GM18511 (cell line): ENCODE measurements at regions not wholly inside any gene's neighbourhood (a gene's known extent, or its start where the extent isn't known, plus 50 kb on each side); places are given as distances from the start of the nearest gene placed in this dataset.

Source experiments
- ATAC-seq: cut with Tn5 transposase; IDR thresholded peaks from one replicate; pipeline ENCODE4 v1.9.1; 2021; ENCODE audit warnings: mild to moderate bottlenecking, moderate library complexity; ENCODE audit not compliant: unreplicated experiment

DNA sequence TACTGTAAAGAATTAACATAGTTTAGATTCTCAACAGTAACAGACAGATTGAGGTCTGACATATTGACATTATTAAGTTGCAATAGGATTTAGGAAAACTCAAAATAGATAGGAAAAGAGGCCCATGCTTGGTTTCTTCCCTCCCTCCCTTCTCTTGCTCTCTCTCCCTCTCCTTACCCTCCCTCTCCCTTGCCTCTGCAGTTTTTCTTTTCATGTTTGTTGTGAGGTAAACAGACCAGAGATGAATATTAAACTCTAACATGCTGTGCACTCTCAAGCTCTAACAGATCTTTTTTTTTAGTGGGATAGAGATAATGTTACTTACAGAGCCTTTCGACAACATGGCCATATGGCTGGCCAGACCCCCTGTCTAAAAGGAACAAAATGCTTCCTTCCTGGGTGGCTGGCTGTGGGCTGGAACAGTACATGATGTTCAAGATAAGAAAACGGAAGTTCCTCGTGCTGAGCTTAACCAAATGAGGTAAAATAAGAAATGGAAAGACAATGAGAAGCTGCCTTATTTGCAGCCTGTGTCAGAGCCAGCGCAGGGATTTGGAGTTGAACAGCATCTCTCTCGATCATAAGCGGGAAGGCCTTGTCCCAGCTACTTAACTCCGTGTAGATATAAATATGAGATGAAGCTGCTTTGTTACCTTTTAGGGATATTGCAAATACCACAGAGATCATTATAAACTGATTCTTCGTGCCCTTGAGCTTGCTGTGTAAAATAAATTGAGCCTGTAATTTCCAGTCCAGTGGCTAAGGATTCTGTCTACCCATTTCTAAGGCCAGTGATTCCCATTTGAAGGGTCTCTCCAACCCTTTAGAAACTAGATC lies 391.9 kb upstream of the NPVF start:
- no peak for ATAC-seq

DNA sequence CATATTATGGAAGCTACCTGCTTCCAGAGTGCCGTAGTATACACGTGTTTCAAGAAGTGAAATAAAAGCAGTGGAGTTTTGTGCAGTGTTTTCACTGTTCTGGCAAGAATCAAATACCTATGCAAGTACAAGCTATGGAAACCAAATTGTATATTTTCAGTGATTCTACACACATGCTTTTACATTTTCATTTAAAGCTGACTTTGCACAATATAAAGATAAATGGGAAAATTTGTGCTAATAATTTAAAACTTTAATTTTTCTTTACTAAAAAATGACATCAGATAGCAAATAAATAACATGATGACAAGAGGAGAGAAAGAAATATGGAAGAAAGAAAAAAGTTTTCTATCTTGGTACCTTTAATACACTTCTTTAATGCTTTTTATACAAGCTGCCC lies 393.7 kb upstream of the NPVF start:
- no peak for ATAC-seq

- ATAC-seq = no peak
These were observed 394.4 kb upstream of the NPVF start for GRCh38 chr7:25622695-25623094.

DNA sequence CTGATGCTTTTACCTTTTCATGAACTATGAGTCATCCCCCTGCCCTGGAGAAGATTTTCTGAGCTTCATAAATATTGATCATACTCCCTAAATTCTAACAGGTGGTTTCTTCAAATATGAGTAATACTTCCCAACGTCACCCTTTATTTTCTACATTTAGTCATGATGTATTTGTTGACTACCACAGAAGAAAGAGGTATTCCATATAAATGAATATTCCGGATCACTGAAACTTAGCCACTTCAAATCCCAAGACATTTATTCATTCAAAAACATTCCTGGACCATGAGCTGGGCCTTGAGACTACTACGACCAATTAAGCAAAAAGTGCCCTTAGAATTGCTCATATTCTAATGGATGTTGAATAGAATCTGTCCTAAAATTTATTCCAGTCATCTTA lies 395.8 kb upstream of the NPVF start:
- ATAC-seq = no peak

- ATAC-seq = no peak
These were observed 396.5 kb upstream of the NPVF start for GRCh38 chr7:25624833-25625232.

DNA sequence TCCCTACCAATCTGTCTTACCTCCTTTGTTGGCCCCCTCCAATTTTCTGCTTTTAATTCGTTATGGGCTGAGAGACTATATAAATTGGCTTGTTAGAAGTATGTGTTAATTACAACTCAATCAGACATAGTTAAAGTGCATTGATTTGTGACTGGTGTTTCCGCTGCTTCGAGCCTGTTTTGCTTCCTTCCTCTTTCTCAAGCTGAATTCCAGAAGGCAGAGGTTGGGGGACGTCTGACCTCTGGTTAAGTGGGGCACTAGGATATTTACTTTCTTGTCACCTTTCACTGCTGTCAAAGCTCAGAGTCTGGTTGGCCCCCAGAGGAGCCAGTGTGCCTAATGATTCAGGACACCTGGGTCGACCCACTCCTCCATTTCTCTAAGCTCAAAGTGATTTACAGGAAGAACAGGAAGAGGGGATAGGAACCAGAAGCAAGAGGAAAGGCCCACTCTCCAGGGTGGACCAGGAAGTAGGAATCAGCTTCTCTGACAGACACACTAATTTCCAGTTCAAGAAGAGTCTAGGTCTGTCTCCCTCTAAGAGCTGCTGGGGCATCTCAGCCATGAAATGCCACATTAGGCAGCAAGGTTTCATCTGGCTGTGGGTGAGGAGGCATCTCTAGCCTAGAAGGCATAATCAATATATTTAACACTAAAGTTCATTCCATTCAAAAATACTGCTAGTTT lies 397.2 kb upstream of the NPVF start:
- ATAC-seq = no peak

- no peak for ATAC-seq
These were observed 398.3 kb upstream of the NPVF start for GRCh38 chr7:25626451-25627131.

DNA sequence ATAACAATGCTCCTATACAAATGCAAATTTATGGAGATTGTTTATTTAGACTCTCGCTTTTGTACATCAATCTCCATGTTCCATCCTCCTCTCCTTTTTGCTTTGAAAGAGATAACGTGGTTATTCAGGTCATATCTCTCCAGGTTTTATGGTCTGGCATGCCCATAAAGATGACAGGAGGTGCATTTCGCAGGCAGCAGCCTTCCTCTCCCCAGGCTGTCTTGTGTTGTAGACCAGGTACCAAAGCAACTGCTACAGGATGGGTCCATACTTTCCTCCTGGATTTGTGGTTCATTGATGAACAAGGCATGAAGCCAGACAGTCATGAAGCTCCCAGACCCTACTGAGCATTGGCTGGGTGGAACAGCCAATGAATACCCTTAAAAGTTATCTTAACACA lies 400.2 kb upstream of the NPVF start:
- ATAC-seq = no peak

DNA sequence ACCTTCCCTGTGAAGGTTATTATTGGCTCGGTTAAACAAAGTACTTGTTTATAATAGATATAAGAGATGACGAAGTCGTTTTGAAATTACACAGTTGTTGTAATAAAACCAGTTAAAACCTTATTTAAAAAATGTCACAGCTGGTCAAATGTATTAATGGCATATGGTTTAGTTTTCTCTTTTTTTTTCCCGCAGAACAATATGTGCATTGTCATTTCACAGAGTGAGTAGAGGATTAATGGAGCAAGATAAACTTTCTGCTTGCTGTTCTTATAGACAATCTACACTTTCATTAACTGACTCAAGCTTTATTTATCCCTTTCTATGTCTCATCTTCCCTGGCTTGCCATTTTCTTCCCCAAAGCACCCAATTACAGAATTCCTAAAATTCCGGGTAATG lies 404.3 kb upstream of the NPVF start:
- no peak for ATAC-seq

DNA sequence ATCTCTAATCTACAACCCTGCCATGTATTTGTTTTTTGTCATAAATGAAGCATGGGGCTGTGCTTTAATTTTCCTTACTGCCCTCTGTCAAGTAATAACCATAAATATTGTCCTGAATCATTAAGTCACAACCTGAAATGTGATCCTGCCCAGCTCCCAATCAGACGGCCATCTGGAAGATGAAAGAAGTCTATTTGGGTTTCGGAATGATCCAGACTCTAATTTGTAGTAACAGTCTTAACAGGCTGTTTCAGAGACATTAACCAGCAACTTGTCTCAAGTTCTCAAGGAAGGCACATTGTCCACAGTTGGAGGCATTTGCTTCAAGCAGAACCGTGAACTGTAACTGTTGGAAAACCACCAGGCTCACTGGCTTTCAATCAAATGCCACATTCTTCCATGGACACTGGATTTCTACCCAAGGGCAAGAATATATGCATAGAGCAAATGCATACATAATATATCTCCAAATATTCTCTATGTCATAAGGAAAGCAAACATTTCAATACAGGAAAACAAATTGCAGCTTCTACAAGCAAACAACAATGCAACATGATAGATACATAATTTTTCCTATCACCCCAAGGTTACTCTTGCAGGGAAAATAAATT lies 405.2 kb upstream of the NPVF start:
- ATAC-seq = no peak

DNA sequence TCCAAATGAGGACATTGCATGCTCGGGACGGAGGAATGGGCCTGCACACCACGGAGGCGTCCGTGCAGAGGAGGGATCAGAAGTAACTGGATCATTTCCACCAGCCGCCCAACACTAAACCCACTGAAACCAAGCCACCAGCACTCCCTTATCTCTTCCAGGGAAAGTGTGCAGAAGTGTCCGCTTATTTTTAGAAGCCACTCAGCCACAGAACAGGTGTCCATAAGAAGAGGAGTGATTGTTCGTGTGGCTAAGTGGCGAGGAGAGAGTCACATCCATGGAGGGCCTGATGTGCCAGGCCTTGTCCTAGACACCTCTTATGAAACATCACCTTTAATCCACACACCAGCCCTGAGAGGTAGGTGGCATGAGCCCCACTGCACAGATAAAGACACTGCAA lies 407.9 kb upstream of the NPVF start:
- no peak for ATAC-seq

- no peak for ATAC-seq
These were observed 408.6 kb upstream of the NPVF start for GRCh38 chr7:25636871-25637283.

- no peak for ATAC-seq
These were observed 409.8 kb upstream of the NPVF start for GRCh38 chr7:25638068-25638467.

DNA sequence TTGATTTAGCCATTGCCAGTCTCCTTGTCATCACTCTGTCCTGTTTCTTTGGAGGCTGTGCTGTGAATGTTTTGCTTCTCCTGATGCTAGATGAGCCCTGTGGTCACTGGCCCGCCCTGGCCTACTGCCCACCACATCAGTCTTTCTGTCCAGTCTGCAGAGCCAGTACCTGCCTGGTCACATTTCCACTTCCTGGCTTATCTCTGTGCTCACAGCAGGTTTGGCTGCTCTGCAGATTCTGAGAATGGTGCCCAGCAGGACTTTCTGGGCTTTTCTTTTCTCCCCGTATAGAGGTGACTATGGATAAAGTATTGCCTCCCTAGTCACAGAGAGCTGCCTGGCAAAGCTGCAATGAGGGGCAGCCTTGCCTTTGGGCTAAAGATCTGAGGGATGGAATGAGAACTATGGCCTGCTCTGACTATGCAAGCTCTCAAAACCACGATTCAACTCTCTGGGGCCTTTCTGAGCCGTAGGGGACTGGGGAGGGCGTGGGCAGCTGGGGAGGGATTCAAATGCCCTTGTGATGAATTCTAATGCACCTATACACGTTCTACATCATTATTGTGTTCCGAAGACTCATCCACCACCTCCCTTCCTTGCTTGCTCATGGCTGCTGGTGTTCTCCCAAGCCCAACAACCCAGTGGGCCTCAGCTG lies 410.4 kb upstream of the NPVF start:
- no peak for ATAC-seq

GRCh38 chr7:25642849-25643248 lies 414.6 kb upstream of the NPVF start:
- ATAC-seq = no peak

DNA sequence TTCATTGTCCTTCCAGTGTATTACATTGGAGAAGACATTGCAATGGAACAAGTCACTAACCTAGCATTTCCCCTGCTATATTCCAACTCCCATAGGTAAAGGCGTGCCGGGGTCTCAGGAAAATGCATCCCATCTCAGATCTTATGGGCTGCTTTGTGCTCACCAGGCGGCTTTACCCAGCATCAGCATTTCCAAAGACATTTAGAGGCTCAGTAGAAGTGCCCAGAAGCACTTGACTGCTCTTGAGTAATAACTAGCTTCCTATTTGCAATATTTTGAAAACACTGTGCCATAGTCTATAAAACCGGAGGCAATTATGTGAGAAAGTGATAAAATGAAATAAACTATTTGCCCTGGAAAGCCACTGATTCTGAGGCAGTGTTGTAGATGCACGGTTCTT lies 415.0 kb upstream of the NPVF start:
- no peak for ATAC-seq

- ATAC-seq = no peak
These were observed 415.6 kb upstream of the NPVF start for GRCh38 chr7:25643770-25644394.

DNA sequence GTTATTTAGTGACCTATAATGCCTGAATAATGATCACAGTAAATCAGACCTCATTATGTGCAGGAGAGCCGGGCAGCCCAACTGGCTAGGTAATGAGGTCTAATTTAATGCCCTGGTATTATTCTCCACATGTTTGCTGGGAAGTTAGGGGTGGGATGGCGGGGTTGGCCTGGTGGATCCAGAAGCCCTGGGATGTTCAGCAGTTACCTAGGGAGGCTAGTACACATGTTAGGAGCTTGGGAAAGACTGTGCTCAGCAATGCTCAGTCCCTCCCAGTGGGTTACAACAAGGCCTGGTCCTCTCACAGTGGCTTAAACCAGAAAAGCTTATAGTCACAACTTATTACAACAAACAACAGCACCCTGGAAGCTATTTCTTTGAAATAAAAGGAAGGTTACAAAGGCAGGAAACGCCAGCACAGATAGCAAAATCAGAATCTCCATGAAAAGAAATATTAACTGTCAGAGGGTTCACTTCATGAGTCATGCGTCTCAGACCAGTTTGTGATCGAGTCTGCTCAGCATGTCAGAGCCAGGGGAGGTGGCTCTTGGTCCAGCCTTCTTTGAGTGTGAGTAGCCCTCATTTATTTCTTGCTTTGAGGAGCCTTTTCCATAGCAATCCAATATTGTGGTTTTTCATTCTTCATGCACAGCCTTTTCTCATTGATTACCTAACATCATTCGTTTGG lies 418.6 kb upstream of the NPVF start:
- ATAC-seq = no peak

GRCh38 chr7:25647872-25648271 lies 419.6 kb upstream of the NPVF start:
- no peak for ATAC-seq

DNA sequence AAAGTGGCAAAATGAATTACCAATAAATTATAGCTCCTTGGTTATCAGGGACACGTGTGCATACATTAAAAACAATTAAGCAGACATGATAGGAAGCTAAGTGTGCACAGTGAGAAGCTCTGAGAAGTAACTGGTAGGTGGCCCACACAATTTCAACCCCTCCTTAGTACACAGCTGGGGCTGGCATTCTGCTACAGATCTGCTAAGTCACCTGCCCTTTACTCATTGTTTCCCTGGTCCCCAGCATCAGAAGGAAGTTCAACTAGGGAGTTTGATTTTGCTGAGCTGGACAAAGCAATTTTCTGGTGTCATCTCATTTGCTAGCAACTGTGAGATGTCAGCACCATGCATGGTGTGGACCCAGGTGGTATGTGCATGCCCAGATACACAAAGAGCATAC lies 424.1 kb upstream of the NPVF start:
- no peak for ATAC-seq
